GM19239 (cell line): ENCODE measurements at regions not wholly inside any gene's neighbourhood (a gene's known extent, or its start where the extent isn't known, plus 50 kb on each side); places are given as distances from the start of the nearest gene placed in this dataset.
"Not testable (repeated sequence)": the region's sequence is repeated elsewhere in the genome, so short reads cannot be mapped to it uniquely, and the experiment has no call there.

Source experiments
- DNase-seq: peaks from one replicate; pipeline ENCODE4 v3.0.0; 2011; ENCODE audit warnings: low spot score; ENCODE audit not compliant: insufficient read length
- FAIRE-seq: peaks from 2 replicates; lab custom pipeline; 2011; peaks lifted over from hg19 to GRCh38; lab: Jason Lieb, UNC

DNA sequence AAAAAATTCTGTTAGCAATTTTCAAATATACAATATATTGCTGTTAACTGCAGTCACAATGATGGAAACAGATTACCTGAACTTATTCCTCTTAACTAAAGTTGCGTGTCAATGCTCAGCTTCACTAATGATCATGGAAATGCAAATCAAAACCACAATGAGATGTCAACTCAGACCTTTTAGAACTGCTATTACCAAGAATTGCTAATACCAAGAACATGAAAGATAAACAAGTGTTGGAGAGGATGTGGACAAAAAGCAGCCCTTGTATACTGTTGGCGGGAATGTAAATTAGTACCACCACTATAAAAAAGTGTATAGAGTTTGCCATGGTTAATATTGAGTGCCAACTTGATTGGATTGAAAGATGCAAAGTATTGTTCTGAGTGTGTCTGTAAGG, 1409.7 kb upstream of the CDH18 start:
- FAIRE-seq: no peak
- no peak for DNase-seq

DNA sequence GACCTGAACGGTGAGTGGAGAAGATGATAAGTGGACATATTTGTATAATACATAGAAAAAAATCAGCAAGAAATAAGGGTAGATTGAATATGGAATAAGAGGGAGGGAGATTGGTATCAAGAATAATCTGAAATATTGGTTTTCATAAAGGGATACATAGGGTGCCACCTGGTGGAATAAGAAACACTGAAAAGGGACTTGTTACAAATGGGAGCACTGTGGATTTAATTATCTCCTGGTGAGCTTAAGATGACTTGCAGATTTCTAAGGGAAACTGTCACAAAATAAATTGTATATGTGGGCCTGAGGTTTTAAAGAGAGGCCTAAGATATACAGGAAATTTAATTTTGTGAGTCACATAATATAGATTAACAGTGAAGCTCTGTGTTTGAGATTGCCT, 1403.5 kb upstream of the CDH18 start:
- DNase-seq (no peak), FAIRE-seq (no peak)

DNA sequence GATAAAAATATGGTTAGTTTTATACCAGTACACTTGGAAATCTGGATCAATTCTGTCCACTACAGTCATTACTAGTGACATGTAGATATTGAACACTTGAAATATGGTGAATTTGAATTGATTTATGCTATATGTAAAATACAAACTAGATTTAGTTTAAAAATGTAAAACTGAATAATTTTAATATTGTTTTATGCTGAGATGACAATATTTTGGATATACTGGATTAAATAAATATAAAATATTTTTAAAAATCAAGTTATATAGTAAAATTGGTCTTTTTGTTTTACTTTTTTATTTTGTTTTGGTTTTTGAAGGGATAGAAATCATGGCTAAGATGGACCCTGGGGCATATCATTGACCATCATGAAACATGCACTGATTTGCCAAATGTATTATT, 1372.8 kb upstream of the CDH18 start:
- not testable (repeated sequence) for DNase-seq, FAIRE-seq

DNA sequence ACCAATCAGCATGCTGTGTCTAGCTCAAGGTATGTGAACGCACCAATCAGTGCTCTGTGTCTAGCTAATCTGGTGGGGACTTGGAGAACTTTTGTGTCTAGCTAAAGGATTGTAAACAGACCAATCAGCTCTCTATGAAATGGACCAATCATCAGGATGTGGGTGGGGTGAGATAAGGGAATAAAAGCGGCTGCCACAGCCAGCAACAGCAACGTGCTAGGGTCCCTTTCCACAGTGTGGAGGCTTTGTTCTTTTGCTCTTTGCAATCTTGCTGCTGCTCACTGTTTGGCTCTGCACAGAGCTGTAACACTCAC, 1353.9 kb upstream of the CDH18 start:
- not testable (repeated sequence) for FAIRE-seq, DNase-seq

DNA sequence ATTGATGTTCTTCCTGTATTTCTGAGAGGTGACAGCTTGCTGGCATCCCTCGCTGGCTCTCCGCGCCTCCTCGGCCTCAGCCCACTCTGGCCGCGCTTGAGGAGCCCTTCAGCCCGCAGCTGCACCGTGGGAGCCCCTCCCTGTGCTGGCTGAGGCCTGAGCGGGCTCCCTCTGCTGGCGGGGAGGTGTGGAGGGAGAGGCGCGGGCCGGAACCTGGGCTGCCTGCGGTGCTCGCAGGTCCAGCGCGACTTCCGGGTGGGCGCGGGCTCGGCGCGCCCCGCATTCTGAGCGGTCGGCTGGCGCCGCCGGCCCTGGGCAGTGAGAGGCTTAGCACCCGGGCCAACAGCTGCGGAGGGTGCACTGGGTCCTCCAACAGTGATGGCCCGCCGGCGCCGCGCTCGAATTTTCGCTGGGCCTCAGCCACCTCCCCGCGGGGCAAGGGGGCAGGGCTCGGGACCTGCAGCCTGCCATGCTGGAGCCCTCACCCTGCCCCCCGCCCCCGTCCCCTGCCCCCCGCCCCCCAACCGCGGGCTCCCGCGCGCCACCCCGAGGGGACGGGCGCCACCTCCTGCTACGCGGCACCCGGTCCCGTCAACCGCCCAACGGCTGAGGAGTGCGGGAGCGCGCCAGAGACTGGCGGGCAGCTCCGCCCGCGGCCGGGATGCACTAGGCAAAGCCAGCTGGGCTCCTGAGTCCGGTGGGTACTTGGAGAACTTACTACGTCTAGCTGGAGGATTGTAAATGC, 1353.4 kb upstream of the CDH18 start:
- DNase-seq, FAIRE-seq: not testable (repeated sequence)

DNA sequence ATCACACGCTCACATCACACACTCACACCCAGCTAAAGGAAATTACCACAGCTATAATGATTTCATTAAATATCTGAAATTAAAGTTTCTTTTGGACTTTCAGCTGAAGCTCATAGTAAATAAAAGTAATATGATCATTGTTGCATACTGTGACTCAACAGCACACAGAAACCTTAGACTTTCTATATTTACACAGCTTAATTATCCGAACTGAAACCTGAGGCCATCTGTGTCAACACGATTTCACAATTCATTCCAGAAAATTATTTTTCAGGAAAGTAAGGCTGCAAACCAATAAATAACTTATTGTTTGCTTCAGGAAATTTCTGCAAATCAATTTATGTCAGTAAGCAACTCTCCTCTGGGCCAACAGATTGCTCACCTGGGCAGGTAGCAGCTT, 1352.2 kb upstream of the CDH18 start:
- DNase-seq, FAIRE-seq: not testable (repeated sequence)

DNA sequence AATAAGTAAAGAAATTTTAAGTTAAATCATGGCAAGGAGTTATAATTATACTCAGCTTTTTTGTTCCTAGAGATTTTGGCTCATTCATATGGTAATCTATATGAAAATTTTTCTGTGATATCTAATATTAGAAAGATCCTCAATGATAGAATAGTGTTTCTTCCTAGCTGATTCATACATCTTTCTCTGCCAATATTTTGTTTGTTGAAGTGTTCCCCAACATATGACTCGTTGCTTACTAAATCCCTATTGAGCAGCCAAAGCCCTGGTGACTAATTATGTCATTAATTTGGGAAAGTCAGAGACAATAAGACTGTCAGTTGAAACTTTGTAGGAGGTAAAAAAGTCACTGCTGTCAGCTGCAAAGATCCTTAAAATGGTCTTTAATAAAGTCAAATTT, 1348.5 kb upstream of the CDH18 start:
- not testable (repeated sequence) for FAIRE-seq, DNase-seq

DNA sequence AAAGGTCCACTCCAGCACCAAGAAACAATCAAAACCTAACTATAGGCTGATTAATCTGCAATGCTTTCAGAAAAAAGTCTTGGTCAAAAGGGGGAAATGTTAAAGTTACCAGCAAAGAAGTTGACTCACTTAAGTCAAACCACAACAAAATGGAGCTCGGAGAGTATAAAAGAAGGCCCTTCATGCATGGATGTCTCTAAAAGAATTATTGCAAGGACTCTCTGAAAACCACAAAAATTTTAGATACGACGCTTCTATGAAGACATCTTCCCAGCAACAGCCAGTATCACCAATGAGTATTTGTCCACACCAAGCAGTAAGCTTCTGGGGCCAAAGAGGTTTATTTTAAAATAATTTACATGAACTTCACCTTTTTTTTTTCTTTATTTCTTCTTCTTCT, 1327.4 kb upstream of the CDH18 start:
- not testable (repeated sequence) for FAIRE-seq

DNA sequence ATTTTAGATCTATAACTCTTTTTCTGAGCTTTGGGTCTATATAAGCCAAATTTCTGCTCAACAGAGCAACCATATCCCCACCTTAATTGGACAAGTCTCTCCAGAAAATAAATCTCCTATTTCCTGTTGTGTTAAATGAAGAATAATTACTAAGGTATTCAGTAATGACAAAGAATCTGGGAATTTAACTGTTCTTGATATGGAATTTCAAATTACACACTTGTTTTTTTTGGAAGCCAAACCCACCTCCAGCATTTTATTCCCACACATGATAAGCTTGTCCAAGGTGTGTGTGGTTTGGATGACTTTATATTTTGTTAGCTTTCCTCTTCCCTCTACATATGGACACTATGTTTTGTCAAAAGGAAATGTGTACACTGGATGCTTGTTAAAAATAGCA, 1313.2 kb upstream of the CDH18 start:
- not testable (repeated sequence) for FAIRE-seq

More for the DNA sequence above, 1327.4 kb upstream of the CDH18 start:
- not testable (repeated sequence) for DNase-seq

DNA sequence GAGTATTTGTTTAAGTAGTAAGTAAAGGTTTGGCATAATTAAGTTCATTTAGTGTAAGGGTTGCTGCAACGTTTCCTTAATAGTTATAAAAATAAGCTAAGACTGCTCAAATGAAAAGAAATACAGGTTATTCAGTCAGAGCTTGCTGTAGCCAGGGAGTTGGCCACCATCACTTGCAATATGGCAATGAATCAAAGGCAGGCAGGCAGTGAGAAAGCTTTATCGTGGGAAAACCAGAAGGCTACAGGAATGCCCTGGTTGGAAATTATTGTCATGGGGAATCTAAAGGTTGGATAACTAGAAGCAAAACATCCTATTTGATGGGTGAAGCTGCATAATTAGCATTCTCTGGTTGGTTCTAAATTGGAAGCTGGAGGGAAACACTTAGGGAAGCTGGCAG, 1286.4 kb upstream of the CDH18 start:
- not testable (repeated sequence) for DNase-seq, FAIRE-seq

More for the DNA sequence above, 1313.2 kb upstream of the CDH18 start:
- DNase-seq: not testable (repeated sequence)

DNA sequence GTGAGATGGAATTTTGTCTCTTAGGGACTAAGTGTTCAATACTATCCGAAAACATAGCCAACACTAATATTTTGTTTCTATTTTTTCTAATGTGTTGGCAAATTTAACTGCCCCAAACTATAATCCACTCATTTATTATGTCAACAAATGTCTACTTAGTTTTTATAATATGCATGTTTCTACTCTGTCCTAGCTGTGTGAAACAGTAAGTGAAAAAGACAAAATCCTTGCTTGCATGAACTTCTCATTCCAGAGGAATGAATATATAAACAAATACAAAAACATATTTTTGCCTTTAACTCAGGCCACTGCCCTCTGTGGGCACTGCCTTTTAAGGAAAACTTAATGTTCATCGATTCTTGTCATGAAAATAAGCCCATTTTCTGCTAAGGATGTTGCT, 1275.4 kb upstream of the CDH18 start:
- DNase-seq: no peak
- no peak for FAIRE-seq

DNA sequence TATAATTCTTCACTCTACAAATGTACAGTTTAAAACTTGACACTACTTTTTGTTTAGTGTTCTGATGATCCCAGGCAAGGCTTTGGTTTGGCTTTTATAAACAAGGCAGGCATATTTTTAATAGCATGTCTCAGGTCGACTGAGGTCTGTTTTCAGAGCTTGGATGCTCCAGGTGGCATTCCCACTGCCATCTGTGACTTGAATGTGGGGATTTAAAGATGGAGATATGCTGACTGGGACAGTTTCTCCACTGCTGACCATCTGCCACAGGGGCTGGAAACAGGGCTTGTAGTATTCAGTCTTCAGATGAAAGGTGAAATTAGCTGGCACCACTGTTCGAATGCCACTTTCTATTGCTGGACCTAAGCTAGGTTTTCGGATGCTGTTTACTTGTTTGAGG, 1266.2 kb upstream of the CDH18 start:
- FAIRE-seq (no peak), DNase-seq (no peak)

DNA sequence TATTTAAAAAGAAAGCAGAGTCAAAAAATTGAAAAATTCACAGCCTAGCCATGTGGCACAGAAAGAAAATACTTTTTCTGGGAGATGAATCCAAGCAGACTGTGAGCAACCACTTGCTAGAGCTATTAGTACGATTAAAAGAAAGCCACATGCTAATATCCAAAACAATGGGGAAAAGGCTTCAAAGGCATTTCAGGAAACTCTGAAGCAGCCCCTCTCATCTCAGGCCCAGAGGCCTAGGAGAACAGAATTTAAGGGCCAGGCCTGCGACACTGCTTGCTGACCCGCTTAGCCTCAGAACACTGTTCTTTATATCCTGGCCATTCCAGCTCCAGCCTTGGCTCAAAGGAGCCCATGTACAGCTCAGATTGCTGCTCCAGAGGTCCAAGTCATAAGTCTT, 1257.0 kb upstream of the CDH18 start:
- FAIRE-seq (no peak), DNase-seq (no peak)

DNA sequence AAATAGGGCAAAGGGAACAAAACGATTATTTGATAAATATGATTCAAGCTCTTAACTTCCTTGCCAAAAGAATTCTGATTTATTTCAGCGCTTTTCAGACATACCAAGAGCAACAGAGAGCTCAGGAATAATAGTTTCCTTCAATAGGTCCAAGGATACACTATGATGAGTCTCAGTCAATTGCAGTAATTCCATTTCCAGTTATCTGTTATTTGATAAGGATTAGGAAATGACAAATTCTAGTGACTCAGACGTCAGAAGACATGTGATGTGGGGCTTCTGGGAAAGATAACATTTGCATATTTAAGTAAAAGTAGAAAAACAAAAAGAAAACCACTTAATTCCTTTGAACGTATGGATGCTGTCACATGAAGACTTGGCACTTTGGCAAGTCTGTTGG, 1250.8 kb upstream of the CDH18 start:
- no peak for FAIRE-seq
- no peak for DNase-seq

DNA sequence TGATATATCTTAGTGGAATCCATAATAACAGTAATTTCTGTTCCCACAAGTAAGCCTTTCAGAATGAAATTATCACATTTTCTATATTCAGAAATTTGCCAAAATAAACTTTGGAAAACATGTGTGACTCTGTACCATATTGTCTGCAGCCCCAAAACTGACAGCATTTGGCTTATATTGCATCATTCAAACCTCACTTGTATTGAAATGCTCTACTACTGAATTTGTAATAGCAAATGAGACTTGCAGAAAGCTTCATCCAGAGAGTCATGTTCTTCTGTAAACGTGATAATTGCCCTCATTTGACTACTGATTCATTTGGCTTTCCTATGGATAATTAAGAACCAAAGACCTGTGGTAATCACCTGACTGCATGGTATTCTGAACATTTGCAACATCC, 1249.5 kb upstream of the CDH18 start:
- no peak for DNase-seq
- no peak for FAIRE-seq

DNA sequence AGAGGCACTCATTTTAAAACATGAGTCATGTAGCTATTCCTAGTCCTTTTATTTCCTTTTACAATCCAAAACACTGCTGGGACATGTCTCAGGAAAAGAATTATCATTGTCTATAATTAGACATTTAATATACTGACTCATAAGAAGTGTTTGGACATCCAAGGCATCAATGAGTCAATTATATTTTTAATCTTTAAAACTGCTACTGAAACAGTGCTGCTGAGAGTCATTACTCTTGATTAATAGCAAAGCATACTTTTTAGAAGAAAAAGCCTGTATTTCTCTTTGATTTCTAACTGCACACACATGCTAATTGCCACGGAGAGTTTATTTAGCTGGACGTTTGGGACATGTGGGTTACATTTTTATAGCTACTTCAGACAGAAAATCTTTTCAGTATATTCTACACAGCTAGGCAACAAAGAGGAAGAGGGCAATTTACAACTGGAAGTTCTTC, 1249.0 kb upstream of the CDH18 start:
- FAIRE-seq (no peak), DNase-seq (no peak)

DNA sequence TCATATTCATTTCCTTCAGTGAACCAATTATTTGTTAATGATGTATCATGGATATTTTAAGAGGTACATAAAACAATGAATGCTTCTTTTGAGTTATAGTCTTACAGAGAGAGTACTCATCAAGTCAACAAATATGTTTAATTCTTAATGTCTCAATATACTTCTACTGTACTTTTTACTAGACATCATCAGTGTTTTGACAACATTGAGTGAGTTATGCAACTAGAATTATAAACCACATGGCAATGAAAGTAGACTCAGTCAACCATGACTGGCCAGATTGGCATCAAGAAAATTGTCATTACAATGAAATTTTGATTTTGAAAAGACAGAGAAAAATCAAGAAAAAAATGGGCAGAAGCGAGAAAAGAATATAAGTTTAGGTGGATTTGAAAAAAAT, 1248.1 kb upstream of the CDH18 start:
- FAIRE-seq (no peak), DNase-seq (no peak)

DNA sequence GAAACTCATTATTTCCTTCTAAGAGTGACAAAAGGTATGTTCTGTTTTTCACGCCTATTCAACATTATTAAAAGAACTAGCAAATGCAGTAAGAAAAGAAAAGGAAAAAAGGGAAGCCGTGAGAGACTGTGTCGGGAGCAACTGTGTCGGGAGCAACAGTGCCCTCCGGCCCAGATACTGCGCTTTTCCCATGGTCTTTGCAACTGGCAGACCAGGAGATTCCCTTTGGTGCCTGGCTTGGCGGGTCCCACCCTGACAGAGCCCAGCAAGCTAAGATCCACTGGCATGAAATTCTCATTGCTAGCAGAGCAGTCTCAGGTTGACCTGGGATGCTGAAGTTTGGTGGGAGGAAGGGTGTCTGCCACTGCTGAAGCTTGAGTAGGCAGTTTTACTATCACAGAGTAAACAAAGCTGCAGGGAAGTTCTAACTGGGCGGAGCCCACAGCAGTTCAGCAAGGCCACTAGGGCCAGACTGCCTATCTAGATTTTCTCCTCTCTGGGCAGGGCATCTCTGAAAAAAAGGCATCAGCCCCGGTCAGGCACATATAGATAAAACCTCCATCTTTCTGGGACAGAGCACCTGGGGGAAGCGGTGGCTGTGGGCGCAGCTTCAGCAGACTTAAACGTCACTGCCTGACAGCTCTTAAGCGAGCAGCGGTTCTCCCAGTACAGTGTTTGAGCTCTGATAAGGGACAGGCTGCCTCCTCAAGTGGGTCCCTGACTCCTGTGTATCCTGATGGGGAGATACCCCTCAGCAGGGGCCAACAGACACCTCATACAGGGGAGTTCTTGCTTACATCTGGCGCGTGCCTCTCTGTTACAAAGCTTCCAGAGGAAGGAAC, 1237.4 kb upstream of the CDH18 start:
- DNase-seq (no peak), FAIRE-seq (no peak)

DNA sequence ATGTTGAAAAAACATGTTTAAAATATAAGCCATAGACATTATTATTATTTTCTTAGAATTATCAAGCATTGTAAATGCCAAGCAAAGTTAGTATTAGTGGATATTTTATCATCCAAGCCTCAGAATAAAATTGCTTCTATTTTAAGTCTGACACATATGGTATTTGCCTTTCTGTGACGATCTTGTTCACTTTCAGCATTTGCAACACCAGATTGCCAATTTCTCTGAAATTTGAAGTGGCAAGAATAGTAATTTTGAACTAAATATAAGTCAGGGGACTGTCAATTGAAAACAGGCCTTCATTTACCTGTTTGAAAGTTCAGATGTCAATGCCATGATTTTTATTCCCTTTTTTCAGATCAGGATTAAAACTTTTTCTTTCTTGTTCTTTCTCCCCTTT, 1233.6 kb upstream of the CDH18 start:
- no peak for DNase-seq
- no peak for FAIRE-seq

DNA sequence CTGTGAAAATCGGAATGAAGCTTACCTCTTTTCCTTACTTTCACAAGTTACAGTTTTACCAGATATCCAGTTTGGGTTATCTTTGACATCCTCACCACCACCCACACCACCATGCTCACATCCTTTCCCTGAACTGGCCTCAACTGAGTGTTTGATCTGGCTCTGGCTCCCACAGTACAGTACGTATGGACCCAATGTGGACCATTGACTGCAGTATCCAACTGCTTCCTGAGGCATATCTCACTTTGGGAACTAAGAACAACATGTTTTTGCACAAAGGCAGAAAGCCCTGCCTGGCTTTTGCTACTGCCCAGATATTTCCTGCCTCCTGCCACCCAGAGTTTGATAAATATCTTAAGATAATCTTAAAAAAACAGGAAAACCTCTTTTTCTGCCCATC, 1232.0 kb upstream of the CDH18 start:
- FAIRE-seq (no peak), DNase-seq (no peak)

DNA sequence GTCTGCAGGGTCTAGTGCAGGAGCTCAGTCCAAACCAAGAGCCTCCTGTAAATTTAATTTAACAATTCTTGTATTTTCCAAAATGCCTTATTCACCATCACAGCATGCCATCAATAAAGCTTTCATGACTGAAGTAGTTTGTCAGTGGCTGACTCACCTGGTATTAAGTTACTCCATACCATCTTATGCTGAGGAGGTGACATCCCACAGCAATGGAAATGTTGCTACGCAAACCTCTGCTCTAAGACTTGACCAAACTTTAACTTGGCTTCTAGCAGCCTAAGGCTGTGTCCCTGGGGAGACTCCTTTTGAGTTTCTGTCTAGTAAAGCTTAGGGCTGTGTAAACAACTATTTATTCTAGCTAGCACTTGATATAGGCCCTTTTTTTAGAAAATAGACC, 1231.3 kb upstream of the CDH18 start:
- no peak for FAIRE-seq
- DNase-seq: no peak
